GM18870 (cell line): ENCODE measurements at regions not wholly inside any gene's neighbourhood (a gene's known extent, or its start where the extent isn't known, plus 50 kb on each side); places are given as distances from the start of the nearest gene placed in this dataset.
"Not testable (repeated sequence)": the region's sequence is repeated elsewhere in the genome, so short reads cannot be mapped to it uniquely, and the experiment has no call there.

Experiments used
- ATAC-seq: cut with Tn5 transposase; IDR thresholded peaks from one replicate; pipeline ENCODE4 v1.9.1; 2021; ENCODE audit warnings: moderate library complexity; ENCODE audit not compliant: unreplicated experiment

GRCh38 chr18:78422336-78422735, 557.3 kb upstream of the SALL3 start:
- ATAC-seq: no peak

GRCh38 chr18:78423811-78424210, 555.8 kb upstream of the SALL3 start:
- ATAC-seq: no peak

GRCh38 chr18:78424403-78425018, 555.1 kb upstream of the SALL3 start:
- ATAC-seq: no peak

- no peak for ATAC-seq
These were observed 554.6 kb upstream of the SALL3 start for GRCh38 chr18:78425019-78425412.

GRCh38 chr18:78427081-78427480, 552.5 kb upstream of the SALL3 start:
- no peak for ATAC-seq

- ATAC-seq: no peak
These were observed 550.2 kb upstream of the SALL3 start for GRCh38 chr18:78429127-78430108.

GRCh38 chr18:78430131-78430758, 549.4 kb upstream of the SALL3 start:
- ATAC-seq: no peak

- ATAC-seq: no peak
These were observed 548.0 kb upstream of the SALL3 start for GRCh38 chr18:78431606-78432005.

GRCh38 chr18:78433562-78433961, 546.1 kb upstream of the SALL3 start:
- no peak for ATAC-seq

- no peak for ATAC-seq
These were observed 543.5 kb upstream of the SALL3 start for GRCh38 chr18:78436110-78436509.

GRCh38 chr18:78438235-78438634, 541.4 kb upstream of the SALL3 start:
- ATAC-seq: not testable (repeated sequence)

GRCh38 chr18:78445880-78446279, 533.7 kb upstream of the SALL3 start:
- no peak for ATAC-seq

GRCh38 chr18:78447211-78447610, 532.4 kb upstream of the SALL3 start:
- ATAC-seq: no peak

GRCh38 chr18:78448106-78448505, 531.5 kb upstream of the SALL3 start:
- no peak for ATAC-seq

GRCh38 chr18:78448591-78448990, 531.0 kb upstream of the SALL3 start:
- ATAC-seq: no peak

GRCh38 chr18:78454221-78454620, 525.4 kb upstream of the SALL3 start:
- ATAC-seq: no peak

- no peak for ATAC-seq
These were observed 524.2 kb upstream of the SALL3 start for GRCh38 chr18:78455386-78455785.

- no peak for ATAC-seq
These were observed 522.6 kb upstream of the SALL3 start for GRCh38 chr18:78457011-78457410.

- ATAC-seq: no peak
These were observed 521.9 kb upstream of the SALL3 start for GRCh38 chr18:78457731-78458130.

GRCh38 chr18:78458356-78458755, 521.3 kb upstream of the SALL3 start:
- ATAC-seq: no peak

- ATAC-seq: no peak
These were observed 520.0 kb upstream of the SALL3 start for GRCh38 chr18:78459668-78460067.

GRCh38 chr18:78460558-78460957, 519.1 kb upstream of the SALL3 start:
- no peak for ATAC-seq
